ENCODE measurements at regions not wholly inside any gene's neighbourhood (a gene's known extent, or its start where the extent isn't known, plus 50 kb on each side); places are given as distances from the start of the nearest gene placed in this dataset.

DNA sequence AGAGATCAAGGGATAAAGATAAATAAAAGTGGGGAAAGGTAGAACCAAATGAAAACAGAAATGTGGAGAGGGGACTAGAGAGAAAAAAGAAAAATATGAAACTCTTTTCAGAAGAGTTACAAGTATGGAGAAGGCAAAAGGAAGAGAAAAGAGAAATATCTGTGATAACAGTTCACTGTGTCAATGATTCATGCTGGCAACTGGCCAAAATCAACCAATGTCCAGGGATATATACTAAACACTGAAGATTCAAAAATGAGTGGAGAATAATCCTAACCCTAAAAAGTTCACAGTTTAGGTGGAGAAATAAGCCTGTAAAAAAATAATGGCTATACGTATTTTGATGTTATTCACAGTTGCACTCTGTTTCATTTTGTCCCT, 372.3 kb upstream of the KITLG start:
- DNase-seq (ENCODE audit: low read depth) = no peak
- TF ChIP-seq, protein P1, sequence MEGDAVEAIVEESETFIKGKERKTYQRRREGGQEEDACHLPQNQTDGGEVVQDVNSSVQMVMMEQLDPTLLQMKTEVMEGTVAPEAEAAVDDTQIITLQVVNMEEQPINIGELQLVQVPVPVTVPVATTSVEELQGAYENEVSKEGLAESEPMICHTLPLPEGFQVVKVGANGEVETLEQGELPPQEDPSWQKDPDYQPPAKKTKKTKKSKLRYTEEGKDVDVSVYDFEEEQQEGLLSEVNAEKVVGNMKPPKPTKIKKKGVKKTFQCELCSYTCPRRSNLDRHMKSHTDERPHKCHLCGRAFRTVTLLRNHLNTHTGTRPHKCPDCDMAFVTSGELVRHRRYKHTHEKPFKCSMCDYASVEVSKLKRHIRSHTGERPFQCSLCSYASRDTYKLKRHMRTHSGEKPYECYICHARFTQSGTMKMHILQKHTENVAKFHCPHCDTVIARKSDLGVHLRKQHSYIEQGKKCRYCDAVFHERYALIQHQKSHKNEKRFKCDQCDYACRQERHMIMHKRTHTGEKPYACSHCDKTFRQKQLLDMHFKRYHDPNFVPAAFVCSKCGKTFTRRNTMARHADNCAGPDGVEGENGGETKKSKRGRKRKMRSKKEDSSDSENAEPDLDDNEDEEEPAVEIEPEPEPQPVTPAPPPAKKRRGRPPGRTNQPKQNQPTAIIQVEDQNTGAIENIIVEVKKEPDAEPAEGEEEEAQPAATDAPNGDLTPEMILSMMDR (IDR thresholded peaks at IDR 0.05; ENCODE audit: low read depth, low read length, missing control alignments) = no peak
- H3K4me3 ChIP-seq (ENCODE audit: low read depth, low read length) = no peak overlapping the region
- in situ Hi-C loops (cut with HindIII; ENCODE audit: low sequenced_read_pairs) = no loop called here

DNA sequence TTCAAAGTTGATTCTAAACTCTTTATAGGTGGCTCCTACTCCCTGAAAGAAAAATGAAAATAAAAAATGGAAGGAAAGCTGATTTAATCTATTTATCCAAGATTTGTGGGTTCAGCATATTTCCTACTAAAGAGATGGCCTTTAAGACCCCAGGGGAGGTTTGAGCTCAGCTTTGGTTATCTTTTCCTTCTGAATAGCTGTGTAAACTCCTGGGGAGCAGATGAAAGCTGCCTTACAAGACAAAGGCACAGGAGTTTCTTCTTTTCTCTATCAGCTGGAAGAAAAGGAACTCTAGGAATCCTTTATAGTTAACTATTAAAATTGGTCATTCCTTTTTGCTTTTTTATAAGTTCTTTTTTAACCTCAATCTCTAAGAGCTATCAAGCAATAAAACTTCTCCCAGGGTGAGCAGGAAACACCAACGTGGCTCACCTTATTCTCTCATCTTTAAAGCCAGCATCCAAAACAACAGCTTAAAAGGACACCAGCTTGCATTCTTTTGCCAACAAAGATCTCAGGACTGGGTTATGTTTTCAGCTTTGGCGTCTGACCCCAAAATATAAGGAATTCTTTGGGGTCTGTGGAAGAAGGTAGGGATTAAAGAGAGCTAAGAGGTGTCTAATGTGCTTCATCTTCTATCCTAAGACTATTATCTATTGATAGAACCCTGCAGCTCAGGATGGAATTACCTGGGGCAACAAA, 371.7 kb upstream of the KITLG start:
- no peak for DNase-seq (ENCODE audit: low read depth)
- in situ Hi-C loops (cut with HindIII; ENCODE audit: low sequenced_read_pairs) = no loop called here
- TF ChIP-seq, protein P1 (IDR thresholded peaks at IDR 0.05; ENCODE audit: low read depth, low read length, missing control alignments) = no peak
- no peak overlapping the region for H3K4me3 ChIP-seq (ENCODE audit: low read depth, low read length)

GRCh38 chr12:88951177-88951576, 370.9 kb upstream of the KITLG start:
- in situ Hi-C loops (cut with HindIII; ENCODE audit: low sequenced_read_pairs) = no loop called here
- DNase-seq (ENCODE audit: low read depth) = no peak
- TF ChIP-seq, protein P1 (IDR thresholded peaks at IDR 0.05; ENCODE audit: low read depth, low read length, missing control alignments) = no peak
- H3K4me3 ChIP-seq (ENCODE audit: low read depth, low read length) = no peak overlapping the region

- in situ Hi-C loops (cut with HindIII; ENCODE audit: low sequenced_read_pairs) = no loop called here
Measured at GRCh38 chr12:88947486-88948043, 367.3 kb upstream of the KITLG start.

DNA sequence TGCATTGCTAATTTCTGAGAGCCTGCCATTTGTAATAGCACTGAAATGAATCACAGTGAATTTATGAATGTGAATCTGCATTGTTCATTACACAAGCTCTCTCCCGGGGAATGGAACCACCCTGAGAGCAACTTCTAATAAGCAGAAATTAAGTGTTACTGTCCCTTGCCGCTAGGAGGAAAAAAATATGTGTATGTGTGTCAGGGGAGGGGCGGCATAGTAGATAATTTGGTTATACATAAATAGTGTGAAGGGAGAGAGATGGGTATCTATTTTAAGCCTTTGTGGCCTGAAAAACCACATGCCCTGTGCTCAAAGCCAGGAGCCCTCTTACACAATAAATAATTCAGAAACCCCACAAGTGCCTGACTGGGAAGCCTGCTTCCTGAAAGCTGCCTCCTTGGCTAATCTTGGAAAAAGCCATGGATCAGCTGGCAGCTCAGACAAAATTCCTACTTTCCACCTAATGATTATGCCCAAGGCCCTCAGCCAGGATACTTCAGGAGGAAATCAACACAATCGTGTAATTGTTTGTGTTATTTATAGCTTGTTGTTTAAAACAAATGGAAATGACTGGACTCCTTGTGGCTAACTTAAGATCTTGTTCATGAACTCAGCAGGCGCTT, 366.2 kb upstream of the KITLG start:
- TF ChIP-seq, protein P1 (IDR thresholded peaks at IDR 0.05; ENCODE audit: low read depth, low read length, missing control alignments) = peak; percentile 27
- in situ Hi-C loops (cut with HindIII; ENCODE audit: low sequenced_read_pairs) = no loop called here
- H3K4me3 ChIP-seq (ENCODE audit: low read depth, low read length) = no peak overlapping the region
- DNase-seq (ENCODE audit: low read depth) = peak; percentile 57

More at GRCh38 chr12:88947486-88948043, 367.3 kb upstream of the KITLG start:
- DNase-seq (ENCODE audit: low read depth) = no peak
- H3K4me3 ChIP-seq (ENCODE audit: low read depth, low read length) = no peak overlapping the region
- TF ChIP-seq, protein P1 (IDR thresholded peaks at IDR 0.05; ENCODE audit: low read depth, low read length, missing control alignments) = peak; percentile 4

DNA sequence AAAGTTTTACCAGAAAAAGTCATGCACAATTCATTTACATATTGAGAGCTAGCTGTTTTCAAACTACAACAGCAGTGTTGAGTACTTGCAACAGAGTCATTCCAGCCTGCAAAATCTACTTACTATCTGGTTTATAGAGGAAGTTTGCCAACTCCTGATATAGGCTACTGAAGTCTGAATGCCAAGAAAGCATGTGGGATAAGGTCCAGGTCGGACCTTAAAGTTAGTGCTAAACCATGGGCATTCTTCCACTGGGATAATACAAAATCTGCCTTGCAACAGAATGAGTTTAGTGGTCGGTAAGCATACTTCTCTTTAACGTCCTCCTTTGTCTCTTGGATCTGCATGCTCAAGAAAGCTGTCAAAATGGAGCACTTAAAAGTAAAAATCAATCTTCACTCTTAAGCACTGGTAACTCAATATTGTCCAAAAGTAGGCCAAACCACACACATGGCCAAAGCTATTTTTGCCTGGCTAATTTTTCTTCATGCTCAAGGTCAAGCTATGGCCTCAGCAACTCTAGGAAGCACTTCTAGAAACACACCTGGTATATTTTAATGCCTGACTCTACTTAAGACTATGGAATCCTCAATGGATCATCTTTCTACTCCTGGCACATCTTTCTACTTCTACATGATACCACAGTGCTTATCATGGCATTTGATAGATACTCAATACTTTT, 364.9 kb upstream of the KITLG start:
- DNase-seq (ENCODE audit: low read depth) = no peak
- no peak overlapping the region for H3K4me3 ChIP-seq (ENCODE audit: low read depth, low read length)
- TF ChIP-seq, protein P1 (IDR thresholded peaks at IDR 0.05; ENCODE audit: low read depth, low read length, missing control alignments) = no peak
- in situ Hi-C loops (cut with HindIII; ENCODE audit: low sequenced_read_pairs) = no loop called here
